HCT116 (cell line): ENCODE measurements at regions not wholly inside any gene's neighbourhood (a gene's known extent, or its start where the extent isn't known, plus 50 kb on each side); places are given as distances from the start of the nearest gene placed in this dataset.

Experiments used
- ATAC-seq: fragments of 200-7000 bp; cut with Tn5 transposase; 2 replicates; pipeline ENCODE4 v1.9.1; 2020; ENCODE audit warnings: mild to moderate bottlenecking, moderate library complexity
- BruUV-seq: library from RNA; stranded (reverse); fragments of 400-500 nt; replicated peaks from 2 replicates; lab custom pipeline; 2021; lab: Mats Ljungman, UMichigan
- CTCF ChIA-PET: fragments of 300-600 bp; sonication (Branson Sonifier 250); formaldehyde crosslinking; loops from one replicate; lab custom pipeline; 2021; ENCODE audit warnings: antibody characterized with exemption; lab: Charles Lee
- POLR2A ChIA-PET: fragments of 300-600, 350-600 bp; sonication (Branson Sonifier 250); formaldehyde crosslinking; loops from one replicate; lab custom pipeline; 2021; ENCODE audit warnings: antibody characterized with exemption; lab: Charles Lee
- RAD21 ChIA-PET, 2 experiments: fragments of 300-600 bp; sonication (Branson Sonifier 250); formaldehyde crosslinking; loops; one replicate each; lab custom pipeline; 2023; ENCODE audit warnings: low total read pairs in 2 of 2; ENCODE audit not compliant: uncharacterized antibody in 2 of 2, unreplicated experiment in 2 of 2, low non-redundant PET in 1 of 2; lab: Charles Lee
- DNase-seq: peaks from one replicate; pipeline ENCODE4 v3.0.0-alpha.2; 2010; ENCODE audit warnings: low read depth, low spot score
- H2AFZ ChIP-seq: fragments of 200-600 bp; shearing (Covaris generic), sonication (generic); 2 replicates; pipeline ENCODE4 v1.6.1; 2017; ENCODE audit warnings: low read depth, mixed run types, mixed read lengths, antibody characterized with exemption, low read length; ENCODE audit not compliant: poor library complexity, severe bottlenecking
- H3K27ac ChIP-seq: 2 replicates; pipeline ENCODE4 v1.5.1; 2012; ENCODE audit warnings: low read depth, low read length
- H3K27me3 ChIP-seq: fragments of 200-600 bp; sonication (generic); 2 replicates; pipeline ENCODE4 v1.6.1; 2016; ENCODE audit warnings: mixed run types, low read length, mixed read lengths; ENCODE audit not compliant: insufficient read depth
- H3K36me3 ChIP-seq, 2 experiments: fragments of 200-500 bp in 1 of 2; fragments of 200-600 bp in 1 of 2; sonication (Bioruptor generic) in 1 of 2; sonication (generic) in 1 of 2; 2 replicates each; pipeline versions ENCODE4 v1.5.1 to v1.6.1; 2014 to 2016; ENCODE audit warnings: low read length in 2 of 2, inconsistent platforms in 1 of 2, mixed read lengths in 1 of 2, mixed run types in 1 of 2; ENCODE audit not compliant: insufficient read depth in 2 of 2, control insufficient read depth in 1 of 2
- H3K4me1 ChIP-seq, 2 experiments: fragments of 200-600 bp in 1 of 2; sonication (generic) in 1 of 2; 2 replicates each; pipeline versions ENCODE4 v1.5.1 to v1.6.1; 2012 to 2017; ENCODE audit warnings: low read length in 2 of 2, inconsistent platforms in 1 of 2, mild to moderate bottlenecking in 1 of 2, mixed read lengths in 1 of 2, mixed run types in 1 of 2, moderate library complexity in 1 of 2; ENCODE audit not compliant: insufficient read depth in 2 of 2, control insufficient read depth in 1 of 2
- H3K4me2 ChIP-seq: fragments of 200-600 bp; sonication (generic); 2 replicates; pipeline ENCODE4 v1.6.1; 2017; ENCODE audit warnings: mixed run types, low read length, mixed read lengths
- H3K4me3 ChIP-seq, 2 experiments: fragments of 200-600 bp in 1 of 2; sonication (generic) in 1 of 2; replicated peaks in 1 of 2; 2 replicates each; pipeline ENCODE4 v1.5.1; 2011 to 2016; ENCODE audit warnings: low read length in 2 of 2, control low read depth in 1 of 2, low read depth in 1 of 2, mild to moderate bottlenecking in 1 of 2, mixed read lengths in 1 of 2, mixed run types in 1 of 2
- H3K79me2 ChIP-seq: fragments of 200-600 bp; sonication (generic); 2 replicates; pipeline ENCODE4 v1.6.1; 2017; ENCODE audit warnings: mild to moderate bottlenecking, mixed run types, low read length, moderate library complexity, mixed read lengths; ENCODE audit not compliant: insufficient read depth
- H3K9ac ChIP-seq: fragments of 200-600 bp; sonication (generic); 2 replicates; pipeline ENCODE4 v1.6.1; 2016; ENCODE audit warnings: low read length, mixed read lengths
- H3K9me2 ChIP-seq: fragments of 200-600 bp; sonication (generic), shearing (Covaris generic); 2 replicates; pipeline ENCODE4 v1.6.1; 2017; ENCODE audit warnings: mixed run types, mild to moderate bottlenecking, moderate library complexity; ENCODE audit not compliant: insufficient read depth
- H3K9me3 ChIP-seq, 2 experiments: fragments of 200-500 bp in 1 of 2; fragments of 200-600 bp in 1 of 2; sonication (Bioruptor generic) in 1 of 2; sonication (generic) in 1 of 2; 2 replicates each; pipeline ENCODE4 v1.6.1; 2014 to 2017; ENCODE audit warnings: low read length in 2 of 2, mixed read lengths in 2 of 2, inconsistent platforms in 1 of 2, low read depth in 1 of 2, mild to moderate bottlenecking in 1 of 2, mixed run types in 1 of 2, moderate library complexity in 1 of 2; ENCODE audit not compliant: control insufficient read depth in 1 of 2, insufficient read depth in 1 of 2
- H4K20me1 ChIP-seq: fragments of 200-600 bp; sonication (generic), shearing (Covaris generic); 2 replicates; pipeline ENCODE4 v1.6.1; 2017; ENCODE audit warnings: mixed run types, mild to moderate bottlenecking, moderate library complexity; ENCODE audit not compliant: insufficient read depth
- CBX3 ChIP-seq: IDR thresholded peaks from 2 replicates; pipeline ENCODE4 v1.6.1; 2012; ENCODE audit warnings: low read depth
- CEBPB ChIP-seq: IDR thresholded peaks from 2 replicates; pipeline ENCODE4 v1.6.1; 2012; ENCODE audit warnings: low read depth
- ELF1 ChIP-seq: IDR thresholded peaks from 2 replicates; pipeline ENCODE4 v1.6.1; 2012; ENCODE audit warnings: low read depth, borderline replicate concordance
- EZH2 ChIP-seq: fragments of 200-600 bp; sonication (generic); IDR thresholded peaks from 2 replicates; pipeline ENCODE4 v1.6.1; 2017; ENCODE audit warnings: antibody characterized with exemption, mixed run types
- EZH2phosphoT487 ChIP-seq: fragments of 200-600 bp; IDR thresholded peaks from 2 replicates; pipeline ENCODE4 v1.6.1; 2018; ENCODE audit warnings: antibody characterized with exemption, borderline replicate concordance
- MAX ChIP-seq: IDR thresholded peaks from 2 replicates; pipeline ENCODE4 v1.6.1; 2012
- POLR2AphosphoS5 ChIP-seq: IDR thresholded peaks from 2 replicates; pipeline ENCODE4 v1.6.1; 2011; ENCODE audit warnings: mild to moderate bottlenecking, low read depth, low read length, moderate library complexity
- REST ChIP-seq: IDR thresholded peaks from 2 replicates; pipeline ENCODE4 v1.6.1; 2012; ENCODE audit warnings: low read depth
- SIN3A ChIP-seq: IDR thresholded peaks from 2 replicates; pipeline ENCODE4 v1.6.1; 2012; ENCODE audit warnings: low read depth
- SP1 ChIP-seq: IDR thresholded peaks from 2 replicates; pipeline ENCODE4 v1.6.1; 2012; ENCODE audit warnings: low read depth
- SRF ChIP-seq: IDR thresholded peaks from 2 replicates; pipeline ENCODE4 v1.6.1; 2012; ENCODE audit warnings: low read depth
- TCF7L2 ChIP-seq: IDR thresholded peaks from 2 replicates; pipeline ENCODE4 v1.7.0; 2011; ENCODE audit warnings: borderline replicate concordance, inconsistent platforms; ENCODE audit not compliant: insufficient read depth, insufficient read length; ENCODE audit errors: extremely low read depth
- ZFX ChIP-seq: fragments of 450-650 bp; IDR thresholded peaks from 2 replicates; pipeline ENCODE4 v1.6.1; 2017
- ZNF274 ChIP-seq: fragments of 200-500 bp; sonication (Bioruptor generic); IDR thresholded peaks from 2 replicates; pipeline ENCODE4 v1.6.1; 2014; ENCODE audit warnings: mild to moderate bottlenecking, low read depth, low read length, inconsistent platforms
- intact Hi-C: fragments of 100-400 bp; cut with micrococcal nuclease; formaldehyde crosslinking; loops from 2 replicates; pipeline ENCODE4 v1.10.0; 2022
- TF ChIP-seq, protein P1 (sequence below): IDR thresholded peaks from 2 replicates; pipeline ENCODE4 v1.6.1; 2012
- TF ChIP-seq, protein P2 (sequence below): IDR thresholded peaks from 2 replicates; pipeline ENCODE4 v1.6.1; 2011; ENCODE audit warnings: mild to moderate bottlenecking, low read length, moderate library complexity; ENCODE audit not compliant: insufficient replicate concordance; ENCODE audit errors: extremely low read depth

DNA sequence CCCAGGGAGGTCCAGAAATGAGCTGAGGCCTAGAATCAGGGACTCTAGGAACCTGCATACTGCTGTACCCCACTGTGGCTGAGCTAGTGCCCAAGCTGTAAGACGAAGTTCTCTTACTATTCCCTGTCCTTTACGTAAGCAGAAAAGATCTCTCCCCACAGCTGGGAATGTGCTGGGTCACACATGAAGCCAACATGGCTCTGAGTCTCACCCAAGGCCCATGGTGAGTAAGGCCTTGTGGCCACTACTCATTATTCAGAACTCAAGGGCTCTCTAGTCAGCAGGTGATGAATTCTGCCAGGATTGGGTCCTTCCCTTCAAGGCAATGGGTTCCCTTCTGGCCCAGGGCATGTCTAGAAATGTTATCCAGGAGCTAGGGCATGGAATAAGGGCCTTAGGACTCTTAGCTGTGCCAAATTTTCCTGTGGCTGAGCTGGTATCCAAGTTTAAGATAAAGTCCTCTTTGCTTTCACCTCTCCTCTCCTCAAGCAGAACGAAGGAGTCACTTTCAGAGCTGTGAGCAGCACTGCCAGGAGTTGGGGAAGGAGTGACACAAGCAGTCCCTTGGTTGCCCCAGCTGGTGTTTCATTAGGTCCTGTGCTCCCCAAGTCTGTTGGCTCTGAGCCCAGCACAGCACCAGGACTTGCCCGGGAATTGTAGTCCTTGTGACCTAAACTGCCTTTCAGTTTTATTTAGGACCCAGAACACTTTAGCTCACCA, 707.6 kb downstream of the SLC4A3 start:
- ChIA-PET CTCF (no interaction called here), POLR2A (no interaction called here), RAD21 (no interaction called here)
- H3K4me1 ChIP-seq, result no peaks in the 10 kb centered on the region
- DNase-seq, result no peak
- H4K20me1 ChIP-seq, result no peaks in the 10 kb centered on the region
- peaks cover 0 to 2% of the 10 kb centered on the region in 2 experiments; a peak in 1 of 4 replicates for H3K9me3 ChIP-seq
- H2AFZ ChIP-seq, result no peak overlapping the region
- no peak overlapping the region for H3K4me3 ChIP-seq
- no peaks in the 10 kb centered on the region for H3K9me2 ChIP-seq
- no peak overlapping the region for H3K4me2 ChIP-seq
- H3K27ac ChIP-seq, result no peak overlapping the region
- H3K36me3 ChIP-seq, result no peaks in the 10 kb centered on the region
- no peak for ATAC-seq
- BruUV-seq, result no TSS peak
- intact Hi-C loops, result no loop called here
- TF ChIP-seq EZH2phosphoT487 (no peak), TCF7L2 (no peak), EZH2 (no peak), POLR2AphosphoS5 (no peak), ZFX (no peak), REST (no peak), ZNF274 (no peak), CEBPB (no peak), ELF1 (no peak), SIN3A (no peak), SP1 (no peak), SRF (no peak), MAX (no peak), CBX3 (no peak)
- TF ChIP-seq, protein P1, sequence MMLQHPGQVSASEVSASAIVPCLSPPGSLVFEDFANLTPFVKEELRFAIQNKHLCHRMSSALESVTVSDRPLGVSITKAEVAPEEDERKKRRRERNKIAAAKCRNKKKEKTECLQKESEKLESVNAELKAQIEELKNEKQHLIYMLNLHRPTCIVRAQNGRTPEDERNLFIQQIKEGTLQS, result no peak
- TF ChIP-seq, protein P2, sequence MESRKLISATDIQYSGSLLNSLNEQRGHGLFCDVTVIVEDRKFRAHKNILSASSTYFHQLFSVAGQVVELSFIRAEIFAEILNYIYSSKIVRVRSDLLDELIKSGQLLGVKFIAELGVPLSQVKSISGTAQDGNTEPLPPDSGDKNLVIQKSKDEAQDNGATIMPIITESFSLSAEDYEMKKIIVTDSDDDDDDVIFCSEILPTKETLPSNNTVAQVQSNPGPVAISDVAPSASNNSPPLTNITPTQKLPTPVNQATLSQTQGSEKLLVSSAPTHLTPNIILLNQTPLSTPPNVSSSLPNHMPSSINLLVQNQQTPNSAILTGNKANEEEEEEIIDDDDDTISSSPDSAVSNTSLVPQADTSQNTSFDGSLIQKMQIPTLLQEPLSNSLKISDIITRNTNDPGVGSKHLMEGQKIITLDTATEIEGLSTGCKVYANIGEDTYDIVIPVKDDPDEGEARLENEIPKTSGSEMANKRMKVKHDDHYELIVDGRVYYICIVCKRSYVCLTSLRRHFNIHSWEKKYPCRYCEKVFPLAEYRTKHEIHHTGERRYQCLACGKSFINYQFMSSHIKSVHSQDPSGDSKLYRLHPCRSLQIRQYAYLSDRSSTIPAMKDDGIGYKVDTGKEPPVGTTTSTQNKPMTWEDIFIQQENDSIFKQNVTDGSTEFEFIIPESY, result no peak
- TF ChIP-seq, all 23 proteins: peak for 0
- Histone ChIP-seq H3K79me2 (no peaks in the 10 kb centered on the region), H3K9ac (no peak overlapping the region), H3K27me3 (no peaks in the 10 kb centered on the region)
